MV-4-11 (cell line): ENCODE measurements at regions not wholly inside any gene's neighbourhood (a gene's known extent, or its start where the extent isn't known, plus 50 kb on each side); places are given as distances from the start of the nearest gene placed in this dataset.
"Not testable (repeated sequence)": the region's sequence is repeated elsewhere in the genome, so short reads cannot be mapped to it uniquely, and the experiment has no call there.

Experiments
- DNase-seq: peaks from one replicate; lab custom pipeline; 2025; lab: John Stamatoyannopoulos, UW

GRCh38 chr1:104463126-104463697 is 713.5 kb downstream of the AMY1C start:
- no peak for DNase-seq

GRCh38 chr1:104466068-104466467 is 716.4 kb downstream of the AMY1C start:
- DNase-seq: peak; percentile 48

- DNase-seq: peak; percentile 82
Measured at GRCh38 chr1:104467590-104467989, 717.9 kb downstream of the AMY1C start.

GRCh38 chr1:104468282-104468681 is 718.6 kb downstream of the AMY1C start:
- peak; percentile 96 for DNase-seq

GRCh38 chr1:104476126-104476525 is 726.4 kb downstream of the AMY1C start:
- no peak for DNase-seq

GRCh38 chr1:104488296-104489015 is 738.8 kb downstream of the AMY1C start:
- DNase-seq: no peak

- no peak for DNase-seq
Measured at GRCh38 chr1:104526158-104526795, 776.6 kb downstream of the AMY1C start.

- no peak for DNase-seq
Measured at GRCh38 chr1:104531990-104532389, 782.3 kb downstream of the AMY1C start.

- no peak for DNase-seq
Measured at GRCh38 chr1:104574620-104575019, 824.9 kb downstream of the AMY1C start.

- peak; percentile 87 for DNase-seq
Measured at GRCh38 chr1:104592926-104593325, 843.2 kb downstream of the AMY1C start.

GRCh38 chr1:104593413-104594187 is 843.9 kb downstream of the AMY1C start:
- peak; percentile 91 for DNase-seq

- DNase-seq: no peak
Measured at GRCh38 chr1:104617474-104617873, 867.8 kb downstream of the AMY1C start.

GRCh38 chr1:104621221-104621620 is 871.5 kb downstream of the AMY1C start:
- no peak for DNase-seq

GRCh38 chr1:104624538-104624937 is 874.8 kb downstream of the AMY1C start:
- no peak for DNase-seq

- peak; percentile 65 for DNase-seq
Measured at GRCh38 chr1:104629589-104629988, 879.9 kb downstream of the AMY1C start.

- no peak for DNase-seq
Measured at GRCh38 chr1:104630567-104631149, 881.0 kb downstream of the AMY1C start.

- peak; percentile 62 for DNase-seq
Measured at GRCh38 chr1:104636581-104636980, 886.9 kb downstream of the AMY1C start.

- no peak for DNase-seq
Measured at GRCh38 chr1:104646233-104646632, 896.5 kb downstream of the AMY1C start.

- DNase-seq: peak; percentile 64
Measured at GRCh38 chr1:104648269-104648691, 898.6 kb downstream of the AMY1C start.

GRCh38 chr1:104664374-104664773 is 914.7 kb downstream of the AMY1C start:
- DNase-seq: not testable (repeated sequence)

- DNase-seq: no peak
Measured at GRCh38 chr1:104665300-104665699, 915.6 kb downstream of the AMY1C start.
